HUDEP-2 (cell line): ENCODE measurements at regions not wholly inside any gene's neighbourhood (a gene's known extent, or its start where the extent isn't known, plus 50 kb on each side); places are given as distances from the start of the nearest gene placed in this dataset.

Experiments used
- DNase-seq, 76 experiments: peaks; one replicate each; lab custom pipeline; 2025; ENCODE audit not compliant: unreplicated experiment in 76 of 76; lab: John Stamatoyannopoulos, UW

DNA sequence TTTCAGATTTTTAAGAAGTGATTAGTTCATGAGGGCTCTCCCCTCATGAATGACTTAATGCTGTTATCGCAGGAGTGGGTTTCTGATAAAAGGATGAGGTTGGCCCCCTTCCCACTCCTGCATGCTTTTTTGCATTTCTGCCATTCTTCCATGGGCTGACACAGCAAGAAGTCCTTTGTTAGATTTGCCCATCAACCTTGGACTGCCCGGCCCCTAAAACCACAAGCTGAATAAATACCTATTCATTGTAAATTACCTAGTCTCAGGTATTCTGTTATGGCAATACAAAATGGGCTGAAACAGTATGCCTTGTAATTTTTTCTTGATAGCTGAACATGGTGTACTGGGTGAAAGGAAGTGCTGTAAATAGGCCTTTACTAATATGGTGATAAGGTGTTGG, 72.7 kb upstream of the DPH5 start:
- no peak for DNase-seq

DNA sequence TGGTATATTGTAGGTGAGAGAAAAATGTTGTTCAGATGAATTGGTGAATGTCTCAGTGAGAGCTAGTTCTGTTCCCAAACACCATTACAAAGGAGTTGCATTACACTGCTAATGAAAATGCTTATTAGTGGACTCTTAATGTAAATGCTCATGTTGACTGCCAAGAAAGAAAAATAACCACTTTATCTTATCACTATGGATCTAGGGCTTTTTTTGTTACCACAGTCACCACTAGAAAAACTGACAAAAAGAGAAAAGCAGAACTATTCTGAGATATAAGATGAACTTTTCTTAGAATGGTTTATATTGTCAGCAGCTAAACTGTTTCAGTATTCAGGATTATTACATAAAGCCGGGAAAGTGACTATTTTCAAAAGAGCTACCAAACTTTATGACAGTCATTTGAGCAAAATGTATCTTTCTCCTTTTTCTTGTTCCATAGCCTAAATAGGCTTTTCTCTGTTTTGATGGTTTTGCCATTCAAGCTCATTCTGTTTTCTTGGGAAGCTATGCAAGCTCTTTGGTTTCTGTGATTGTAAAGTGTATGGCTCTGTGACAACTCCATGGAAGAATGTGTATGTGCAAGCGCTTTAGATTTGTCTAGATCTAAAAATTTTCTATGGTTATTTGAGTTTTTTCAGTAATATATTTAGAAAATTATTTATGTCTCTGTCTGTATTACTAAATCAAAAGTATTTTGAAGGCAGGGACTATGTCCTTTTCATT, 64.2 kb upstream of the DPH5 start:
- peak in 2 of 76 experiments; percentile 12 to 28 for DNase-seq

DNA sequence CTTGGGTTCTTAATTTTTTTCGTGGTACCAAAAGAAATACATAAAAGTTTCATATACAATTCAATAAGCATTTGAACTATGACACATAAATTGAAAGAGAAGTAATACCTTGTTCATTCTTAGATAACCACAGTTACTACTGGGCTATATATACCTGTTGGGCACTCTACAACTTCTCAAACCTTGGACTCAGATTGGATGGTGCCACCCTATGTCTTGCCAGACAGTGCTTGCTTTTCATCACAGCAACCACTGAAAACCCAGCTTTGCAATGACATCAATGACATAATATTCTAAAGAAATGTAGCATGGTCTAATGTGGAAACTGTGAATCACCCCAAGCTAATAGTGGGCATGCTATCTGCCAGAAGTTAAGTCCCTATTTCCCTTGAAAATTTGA, 62.8 kb upstream of the DPH5 start:
- peak in 1 of 76 experiments; percentile 4 for DNase-seq

DNA sequence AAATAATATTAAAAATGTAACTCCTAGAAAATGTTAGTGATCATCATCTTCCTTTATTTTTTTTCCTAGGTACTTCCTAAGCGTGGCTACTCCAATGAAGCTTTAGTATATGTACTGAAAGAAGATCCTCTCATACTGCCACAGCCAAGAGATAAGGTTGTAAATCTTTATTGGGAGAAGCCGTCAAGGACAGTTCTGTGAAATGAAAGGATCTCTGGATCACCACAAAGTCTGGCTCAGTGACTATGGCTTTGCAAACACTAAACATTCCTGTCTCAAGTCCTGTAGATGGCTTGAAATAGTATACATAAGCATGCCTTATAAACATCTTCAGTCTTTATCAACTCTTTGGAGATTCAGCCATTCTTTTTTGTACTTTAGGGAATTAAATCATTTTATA, 61.2 kb upstream of the DPH5 start:
- DNase-seq, result no peak

DNA sequence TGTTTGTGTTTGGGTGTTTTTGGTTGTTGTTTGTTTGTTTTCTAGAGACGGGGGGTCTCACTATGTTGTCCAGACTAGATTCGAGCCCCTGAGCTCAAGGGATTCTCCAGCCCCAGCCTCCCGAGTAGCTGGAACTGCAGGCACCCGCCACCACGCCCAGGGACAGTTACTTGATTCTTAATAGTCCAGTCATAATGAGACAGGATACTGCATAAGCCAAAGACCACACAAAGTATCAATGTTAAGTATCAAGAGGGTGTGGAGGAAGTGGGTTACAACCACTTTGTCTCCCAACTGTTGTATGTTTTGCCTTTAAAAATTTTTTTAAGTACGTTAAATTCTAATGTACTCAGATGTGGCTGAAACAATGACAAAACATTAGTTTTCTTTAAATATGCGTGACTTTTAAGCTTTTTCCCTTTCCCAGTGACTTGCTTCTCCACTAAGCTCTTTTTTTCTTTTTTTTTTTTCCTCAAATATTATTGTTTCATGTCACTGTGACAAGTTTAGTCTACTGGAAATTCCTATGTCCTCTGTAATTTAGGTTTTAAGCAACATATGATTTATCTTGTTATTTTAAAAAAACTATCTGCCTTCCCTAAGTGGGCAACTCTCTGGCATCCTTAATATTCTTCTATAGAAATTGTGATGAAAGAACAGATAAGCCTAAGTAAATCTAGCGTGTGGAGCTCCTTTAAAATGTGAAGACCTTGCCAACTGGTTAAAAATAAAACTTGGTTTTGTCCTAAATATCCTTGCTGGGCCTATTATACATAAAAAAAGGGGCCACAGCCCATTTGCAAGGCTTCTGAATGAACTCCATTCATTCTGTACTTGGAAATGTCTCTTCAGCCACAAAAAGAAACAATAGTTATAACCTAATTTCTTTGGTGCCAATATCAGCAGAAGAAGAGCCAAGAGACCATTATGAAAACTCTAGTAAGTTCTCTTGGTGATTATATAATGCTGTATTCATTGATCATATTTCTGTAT, 56.2 kb upstream of the DPH5 start:
- no peak for DNase-seq

DNA sequence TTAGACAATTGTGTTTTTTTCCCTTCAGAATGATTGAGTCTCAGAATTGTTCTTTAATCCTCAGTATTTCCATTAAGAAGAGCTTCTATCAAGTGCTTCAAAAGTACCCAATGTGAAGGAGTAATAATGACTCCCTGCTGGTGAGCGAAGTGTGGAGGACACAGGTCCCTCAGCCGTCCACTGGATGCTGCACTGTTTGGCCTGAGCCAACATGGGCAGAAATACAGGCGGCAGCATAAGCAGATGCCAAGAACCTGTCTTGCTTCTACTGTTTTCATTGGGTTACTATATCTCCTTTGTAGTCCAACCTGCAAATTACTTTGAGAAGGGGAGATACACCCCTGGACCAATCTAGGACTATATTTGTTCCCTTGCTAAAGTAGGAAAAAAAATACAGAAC, 55.3 kb upstream of the DPH5 start:
- no peak for DNase-seq

DNA sequence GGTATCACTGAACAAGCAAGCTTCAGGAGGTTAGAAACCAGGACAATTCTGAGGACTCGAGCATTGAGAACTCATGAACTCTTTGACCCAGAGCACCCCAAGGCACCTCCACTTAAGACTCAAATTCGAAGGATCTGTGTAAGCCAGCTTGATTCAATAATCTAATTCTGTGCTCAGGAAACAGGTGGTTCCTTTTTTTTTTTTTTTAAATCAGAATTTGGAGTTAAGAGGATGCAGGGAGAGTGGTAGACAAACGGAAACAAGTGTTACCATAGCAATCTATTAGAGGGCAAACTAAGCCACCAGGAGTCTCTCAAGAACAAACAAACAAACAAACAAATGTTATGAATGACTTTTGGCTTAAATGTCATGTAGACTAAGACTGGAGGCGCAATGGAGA, 53.8 kb upstream of the DPH5 start:
- DNase-seq, result no peak

DNA sequence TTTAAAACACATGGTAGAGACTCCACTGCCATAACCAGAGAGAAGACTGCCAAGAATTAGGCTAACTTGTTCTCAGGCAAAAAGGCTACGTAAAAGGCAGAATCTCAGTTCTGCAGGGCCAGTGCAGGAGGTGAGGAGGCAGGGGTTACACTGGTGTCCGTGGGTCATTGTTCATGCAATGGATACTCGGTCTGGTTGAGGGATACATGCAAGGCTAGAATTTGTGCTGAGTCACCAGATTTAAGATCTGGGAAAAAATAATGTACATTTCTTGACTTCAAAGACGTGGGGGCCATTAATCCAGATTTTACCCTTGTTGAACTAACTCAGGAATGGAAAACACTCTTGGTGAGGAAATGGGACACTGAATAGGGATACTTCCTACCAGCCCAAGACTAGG, 52.3 kb upstream of the DPH5 start:
- DNase-seq, result no peak

DNA sequence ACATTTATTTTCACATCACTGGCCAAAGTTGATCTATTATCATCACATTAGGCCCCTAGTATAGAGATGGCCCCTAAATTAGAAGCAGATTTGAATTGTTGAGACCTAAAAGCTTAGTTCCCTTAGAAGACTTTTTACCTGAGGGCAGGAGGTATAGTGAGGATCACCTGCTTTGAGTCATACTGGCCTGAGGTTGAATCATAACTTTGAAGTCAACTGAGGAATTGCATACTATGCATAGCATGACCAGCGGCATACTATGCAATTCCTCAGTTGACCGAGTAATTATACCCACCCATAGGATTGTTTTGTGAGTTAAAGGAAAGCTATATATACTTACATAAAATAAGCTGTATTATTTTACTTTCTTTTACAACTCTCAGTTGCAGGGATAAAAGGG, 50.3 kb upstream of the DPH5 start:
- DNase-seq, result no peak
